ENCODE measurements at regions not wholly inside any gene's neighbourhood (a gene's known extent, or its start where the extent isn't known, plus 50 kb on each side); places are given as distances from the start of the nearest gene placed in this dataset.

DNA sequence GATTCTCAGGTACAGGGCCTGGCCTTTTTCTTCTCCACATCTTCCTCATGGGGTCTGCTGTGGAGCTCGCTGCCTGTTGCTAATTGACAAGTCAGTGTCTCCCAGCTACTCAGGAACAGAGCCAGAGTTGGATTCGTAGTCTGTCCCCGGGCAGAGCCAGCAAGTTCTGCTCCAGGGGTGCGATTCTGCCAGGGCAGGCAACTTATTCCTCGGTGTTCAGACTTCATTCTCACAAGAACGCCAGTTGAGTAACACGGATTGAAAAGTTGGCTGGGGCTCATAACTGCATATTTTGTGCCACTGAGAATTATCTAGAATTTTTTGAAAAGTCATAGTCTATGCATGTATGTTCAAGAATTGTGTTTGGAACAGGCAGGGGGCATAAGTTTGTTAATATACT, 336.7 kb upstream of the NPVF start:
- no peak for TF ChIP-seq POLR2AphosphoS5 (IDR thresholded peaks at IDR 0.05; ENCODE audit: low read depth, low read length)
- TF ChIP-seq POLR2A (IDR thresholded peaks at IDR 0.05; ENCODE audit: low read depth, low read length): no peak
- TF ChIP-seq TAF1 (IDR thresholded peaks at IDR 0.05; ENCODE audit: borderline replicate concordance, low read depth, low read length): no peak
